CD4-positive, alpha-beta T cell treated with Interleukin-10 for 1 hour (primary cell): ENCODE measurements at regions not wholly inside any gene's neighbourhood (a gene's known extent, or its start where the extent isn't known, plus 50 kb on each side); places are given as distances from the start of the nearest gene placed in this dataset.

ENCODE experiments used
- DNase-seq: peaks from one replicate; pipeline ENCODE4 v3.0.0-alpha.2; 2020

DNA sequence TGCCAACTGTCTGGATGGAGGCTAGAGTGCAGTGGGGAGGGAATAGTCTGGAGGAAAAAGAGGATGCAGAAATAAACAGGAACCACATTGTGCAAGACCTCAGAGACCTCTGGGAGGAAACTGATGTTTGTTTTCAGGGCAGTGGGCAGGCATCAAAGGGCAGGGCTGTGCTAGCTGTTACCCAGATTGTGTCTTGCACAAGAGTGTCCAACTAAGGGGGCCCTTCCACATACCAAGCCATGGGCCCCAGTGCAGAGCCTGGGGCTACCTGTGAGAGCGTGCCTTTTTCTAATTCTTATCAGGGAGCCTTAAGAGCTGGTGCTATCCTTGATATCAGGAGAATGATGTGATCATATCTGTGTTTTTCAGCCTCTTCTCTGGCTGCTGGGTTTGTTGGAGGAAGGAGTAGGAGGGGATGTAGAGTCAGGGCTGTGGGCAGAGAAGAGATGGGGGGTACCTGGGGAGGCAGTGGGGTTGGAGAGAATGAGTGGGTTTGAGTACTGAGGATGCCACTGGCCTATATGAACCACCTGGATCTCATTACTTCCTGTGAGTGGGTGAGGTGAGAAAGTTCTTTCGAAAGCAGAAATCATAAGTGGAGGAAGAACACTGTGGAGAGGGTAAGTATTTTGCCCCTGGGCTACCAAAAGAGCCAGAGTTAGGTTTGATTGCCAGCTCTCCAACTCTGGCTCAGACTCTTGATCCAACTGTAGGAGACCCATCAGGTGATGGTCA is 259.2 kb upstream of the CRY1 start:
- no peak for DNase-seq

DNA sequence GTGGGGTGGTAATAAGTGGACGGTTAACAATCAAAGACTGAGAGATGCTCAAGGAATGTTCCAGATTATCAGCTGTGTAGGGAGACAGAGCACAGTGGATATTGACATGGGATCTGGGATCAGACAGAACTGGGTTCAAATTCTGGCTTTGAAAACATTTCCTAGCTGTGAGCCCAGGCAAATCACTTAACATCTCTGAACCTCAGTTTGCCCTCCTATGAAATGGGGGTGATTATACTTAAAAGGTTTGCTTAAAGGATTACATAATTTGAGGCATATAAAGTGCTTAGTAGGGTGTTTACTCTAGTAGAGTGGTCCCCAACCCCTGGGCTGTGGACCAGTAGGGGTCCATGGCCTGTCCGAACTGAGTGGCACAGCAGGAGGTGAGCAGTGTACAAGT is 260.0 kb upstream of the CRY1 start:
- DNase-seq, result no peak

DNA sequence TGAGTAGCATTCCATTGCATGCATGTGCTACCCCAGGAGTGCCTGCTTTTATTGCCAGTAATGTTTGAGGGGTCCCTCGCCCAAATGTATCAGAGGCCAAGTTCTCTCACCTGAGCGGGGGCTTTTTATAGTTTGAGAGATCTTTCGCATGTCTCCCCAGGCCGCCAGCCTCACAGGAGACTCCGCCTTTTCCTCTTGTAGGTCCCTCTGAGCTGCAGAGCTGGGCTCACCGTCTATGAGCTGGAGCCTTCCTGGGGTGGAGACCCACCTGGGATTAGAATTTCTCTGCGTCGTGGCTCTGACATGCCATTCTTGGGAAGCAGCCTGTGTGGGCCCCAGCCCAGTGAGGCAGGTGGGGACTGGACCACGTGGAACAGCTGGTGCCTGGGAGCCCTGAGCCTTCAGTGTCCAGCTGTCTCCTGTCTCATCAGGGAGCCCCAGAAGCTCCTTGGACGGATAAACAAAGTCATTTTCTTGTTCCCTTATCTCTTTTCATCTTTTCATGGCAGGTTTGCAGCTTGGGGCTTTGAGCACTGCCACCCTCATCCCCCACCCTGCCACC is 261.7 kb upstream of the CRY1 start:
- DNase-seq, result no peak

DNA sequence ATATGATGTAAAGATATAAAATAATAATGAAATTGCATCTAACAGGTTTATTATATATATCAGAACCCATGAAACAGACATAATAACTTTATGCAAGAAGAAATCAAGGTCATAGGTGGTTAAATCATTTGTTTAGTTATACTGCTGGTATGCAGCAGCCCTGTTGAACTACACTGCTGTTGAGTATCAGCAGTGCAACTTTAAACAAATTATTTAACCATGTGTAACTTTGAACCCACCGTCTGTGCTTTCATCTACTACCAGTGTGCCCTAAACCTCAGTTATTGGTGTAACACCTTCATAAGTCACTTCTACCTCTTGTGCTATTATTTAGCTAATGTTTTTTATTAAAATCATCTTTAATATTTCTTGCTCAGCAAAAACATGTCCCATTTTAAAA is 262.3 kb upstream of the CRY1 start:
- no peak for DNase-seq

DNA sequence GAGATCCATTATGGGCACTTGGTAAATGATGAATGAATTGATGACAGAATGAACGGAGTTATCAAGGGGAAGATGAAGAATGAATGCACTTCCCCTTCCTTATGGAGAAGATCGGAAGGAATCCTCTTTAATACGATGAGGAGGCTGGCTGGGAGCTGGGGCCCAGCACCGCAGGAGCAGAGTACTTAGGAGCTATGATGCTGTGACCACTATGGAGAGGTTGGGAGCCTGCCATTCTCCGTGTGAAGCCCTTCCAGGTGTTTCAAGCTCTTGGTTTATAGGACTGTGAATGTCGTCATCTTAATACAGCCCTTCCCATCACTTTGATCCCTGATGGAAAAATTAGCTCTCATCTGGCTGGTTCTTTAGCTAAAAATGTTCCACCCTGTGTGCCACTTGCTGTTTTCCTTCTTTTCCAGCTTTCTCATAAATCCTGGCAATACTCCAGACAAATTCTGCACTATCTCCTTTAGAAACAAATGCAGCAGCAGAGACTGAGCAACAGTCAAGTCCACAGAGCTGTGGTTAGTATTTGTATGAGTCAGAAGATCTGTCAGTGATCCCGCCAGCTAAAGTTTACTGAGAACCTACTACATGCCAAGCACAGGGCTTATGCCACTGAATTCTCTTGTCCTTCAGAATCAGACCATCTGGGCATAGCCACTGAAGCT is 263.1 kb upstream of the CRY1 start:
- DNase-seq, result no peak

DNA sequence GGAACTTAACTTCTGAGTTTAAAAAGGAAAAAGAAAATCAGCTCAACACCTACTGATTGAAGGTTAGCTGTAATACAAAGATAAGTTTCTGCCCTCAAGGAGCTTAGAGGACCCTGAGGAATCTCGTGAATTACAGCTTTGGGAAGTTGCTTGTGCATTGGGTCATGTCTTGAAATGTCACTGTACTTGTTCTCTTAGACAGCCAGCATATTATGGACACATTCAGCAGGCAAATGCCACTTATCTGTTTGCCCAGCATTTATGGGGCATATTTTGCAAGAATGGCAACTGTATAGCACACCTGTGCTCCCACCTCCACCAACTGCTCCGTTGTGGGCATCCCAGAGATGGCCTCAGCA is 263.6 kb upstream of the CRY1 start:
- no peak for DNase-seq

DNA sequence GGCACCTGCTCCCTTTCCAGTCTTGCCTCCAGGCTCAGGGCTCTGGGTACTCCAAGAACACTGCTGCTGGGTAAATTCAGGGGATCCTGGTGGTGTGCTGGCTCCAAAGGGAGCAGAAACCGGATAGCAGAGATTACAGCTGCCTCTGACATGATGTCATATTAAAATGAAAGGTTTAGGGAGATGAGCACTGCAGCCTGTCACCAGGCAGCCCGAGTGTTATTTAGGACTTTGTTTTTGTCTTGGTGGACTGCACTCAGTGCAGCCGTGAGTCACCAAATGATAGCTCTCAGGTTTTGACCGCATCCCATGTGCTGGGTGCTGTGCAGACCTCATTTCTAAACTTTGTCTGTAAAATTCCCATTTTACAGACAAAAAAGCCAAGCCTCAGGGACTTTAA is 266.0 kb upstream of the CRY1 start:
- no peak for DNase-seq

DNA sequence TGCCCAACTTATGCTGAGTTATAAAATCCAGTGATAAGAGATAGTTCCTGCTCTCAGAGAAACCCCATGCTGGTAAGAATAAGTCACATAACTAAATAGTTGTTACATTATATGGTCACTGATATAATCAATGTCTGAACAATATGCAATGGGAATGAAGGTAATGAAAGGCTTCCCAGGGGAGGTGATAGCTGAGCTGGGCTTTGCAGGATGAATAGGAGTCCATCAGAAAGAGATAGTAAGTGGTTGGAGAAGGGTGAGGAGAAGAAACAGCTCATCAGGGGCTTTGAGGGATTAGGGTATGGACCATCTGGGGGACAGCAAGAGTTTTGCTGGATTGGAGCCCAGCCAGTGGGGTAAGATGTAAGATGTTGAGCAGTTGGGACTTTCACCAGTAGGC is 266.7 kb upstream of the CRY1 start:
- DNase-seq, result no peak

DNA sequence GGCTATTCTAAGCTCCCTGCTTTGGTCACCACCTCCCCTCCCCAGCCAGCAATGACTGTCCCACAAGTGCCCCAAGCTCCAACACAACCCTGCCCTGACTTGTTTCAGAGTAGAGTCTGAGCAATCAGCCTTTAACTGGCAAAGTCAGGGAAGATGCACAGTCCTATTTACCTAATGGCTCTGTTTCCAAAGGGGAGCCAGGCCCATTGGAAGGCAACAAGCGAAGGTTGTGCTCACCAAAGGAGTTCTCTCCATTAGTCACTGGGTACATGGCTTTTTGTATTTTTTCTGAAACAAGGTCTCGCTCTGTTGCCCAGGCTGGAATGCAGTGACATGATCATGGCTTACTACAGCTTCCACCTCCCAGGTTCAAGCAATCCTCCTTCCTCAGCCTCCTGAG is 267.1 kb upstream of the CRY1 start:
- no peak for DNase-seq

DNA sequence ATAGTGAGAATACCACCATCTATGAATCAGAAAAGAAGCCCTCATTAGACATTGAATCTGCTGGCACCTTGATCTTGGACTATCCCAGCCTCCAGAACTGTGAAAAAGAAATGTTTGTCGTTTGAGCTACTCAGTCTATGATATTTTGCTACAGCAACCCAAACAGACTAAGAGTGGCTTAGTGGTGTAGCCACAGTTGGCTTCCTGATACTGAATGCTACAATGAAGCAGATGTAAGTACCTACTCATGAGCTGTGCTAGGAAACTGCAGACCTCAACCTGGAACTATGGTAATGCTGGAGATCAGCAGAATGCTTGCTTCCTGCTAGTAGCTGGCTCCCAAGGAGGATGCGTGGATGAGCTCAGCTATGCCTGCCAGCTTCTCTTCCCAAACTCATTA is 268.6 kb upstream of the CRY1 start:
- DNase-seq, result no peak

DNA sequence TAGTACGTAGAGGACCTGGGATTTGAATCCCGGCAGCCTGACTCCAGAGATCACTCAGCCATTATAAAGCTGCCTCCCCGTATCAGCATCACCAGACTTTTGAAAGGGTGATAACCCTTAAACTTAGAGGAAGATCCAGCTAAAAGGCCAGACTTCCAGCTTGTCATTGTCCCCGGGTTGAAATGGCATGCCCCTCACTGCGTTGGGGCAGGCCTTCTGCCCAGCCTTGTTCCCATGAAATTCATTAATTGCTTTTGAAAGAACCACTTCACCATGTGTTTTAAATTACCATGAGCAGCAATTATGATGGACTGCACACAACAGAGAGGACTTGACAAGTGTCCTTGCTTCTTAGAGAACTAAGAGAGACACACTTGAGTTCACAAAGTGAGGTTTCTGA is 269.6 kb upstream of the CRY1 start:
- no peak for DNase-seq

DNA sequence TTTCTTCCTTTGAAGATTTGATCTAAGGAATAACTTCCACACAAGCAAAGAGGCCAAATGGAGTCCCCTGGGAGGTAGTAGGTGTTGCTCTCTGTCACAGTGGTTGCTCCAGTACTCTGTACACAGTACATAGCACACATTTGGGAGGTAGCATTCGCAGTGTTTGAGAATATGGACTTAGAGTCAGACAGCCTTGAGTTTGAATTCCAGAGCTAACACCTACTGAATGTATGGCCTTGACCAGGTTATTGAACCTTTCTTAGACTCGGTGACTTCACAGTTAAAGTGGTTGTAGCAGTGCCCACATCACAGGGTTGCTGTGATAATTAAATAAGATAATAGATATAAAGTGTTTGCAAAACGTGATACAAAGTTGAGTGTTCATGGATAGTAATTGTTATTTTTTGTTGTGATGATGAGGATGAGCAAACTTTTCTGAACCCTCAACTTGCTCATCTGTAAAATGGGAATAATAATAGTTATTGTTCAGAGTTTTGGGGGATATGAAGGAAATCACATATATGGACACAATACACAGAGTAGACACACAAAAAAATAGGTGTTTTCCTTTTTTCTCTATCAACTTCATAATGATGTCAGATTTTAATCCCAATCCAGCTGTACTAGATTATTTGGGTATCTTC is 271.6 kb upstream of the CRY1 start:
- no peak for DNase-seq

DNA sequence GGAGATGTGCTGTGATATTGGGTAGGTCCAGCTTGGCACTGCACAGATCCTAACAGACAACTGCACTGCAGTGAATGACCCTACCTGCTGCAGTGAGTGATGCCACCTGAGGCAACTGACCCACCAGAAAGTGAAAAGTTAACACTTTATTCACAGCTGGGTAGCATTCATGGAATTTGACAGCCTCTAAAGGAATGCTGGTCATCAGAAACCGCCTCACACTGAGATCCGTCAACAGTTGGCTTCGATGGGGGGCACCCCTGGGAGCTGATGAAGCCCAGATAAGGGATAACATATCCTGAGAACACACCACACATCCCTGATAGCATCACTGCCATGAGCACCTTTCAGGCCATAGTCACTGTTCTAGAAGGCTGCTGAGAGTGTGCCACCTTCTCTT is 272.4 kb upstream of the CRY1 start:
- DNase-seq, result no peak

DNA sequence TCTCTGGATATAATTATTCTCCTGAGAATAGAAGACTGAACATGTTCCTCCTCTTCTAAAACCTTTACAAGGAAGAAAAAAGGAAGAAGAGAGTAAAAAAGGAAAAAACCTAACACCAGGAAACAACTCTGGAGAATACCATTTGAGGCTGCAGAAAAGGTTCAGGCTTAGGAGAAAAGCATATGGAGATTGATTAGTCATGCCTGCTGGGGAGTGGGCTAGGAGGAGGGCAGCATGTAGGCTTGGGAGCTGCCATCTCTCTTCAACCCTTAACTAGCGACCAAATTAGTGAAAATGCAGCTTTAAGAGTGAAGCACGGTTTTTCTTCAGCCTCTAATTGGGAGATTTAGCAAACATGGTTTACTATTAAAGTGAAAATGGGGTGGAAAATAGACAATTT is 273.0 kb upstream of the CRY1 start:
- DNase-seq, result no peak

DNA sequence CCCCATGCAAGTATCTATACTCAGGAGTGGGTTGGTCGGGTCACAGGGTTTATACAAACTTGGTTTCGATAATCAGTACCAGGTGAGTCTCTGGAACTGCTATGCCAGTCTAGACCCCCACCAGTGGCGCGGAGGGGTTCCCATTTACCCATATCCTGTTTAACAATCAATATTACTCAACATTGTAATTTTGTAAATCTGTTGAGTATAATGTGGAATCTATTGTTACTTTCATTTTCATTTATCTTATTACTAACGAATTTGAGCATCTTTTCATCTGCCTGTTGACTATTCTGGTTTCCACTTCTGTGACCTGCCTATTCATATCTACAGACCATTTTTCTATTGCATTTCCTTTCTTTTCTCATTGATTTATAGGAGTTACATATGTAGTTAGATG is 275.2 kb upstream of the CRY1 start:
- DNase-seq, result peak; percentile 12

DNA sequence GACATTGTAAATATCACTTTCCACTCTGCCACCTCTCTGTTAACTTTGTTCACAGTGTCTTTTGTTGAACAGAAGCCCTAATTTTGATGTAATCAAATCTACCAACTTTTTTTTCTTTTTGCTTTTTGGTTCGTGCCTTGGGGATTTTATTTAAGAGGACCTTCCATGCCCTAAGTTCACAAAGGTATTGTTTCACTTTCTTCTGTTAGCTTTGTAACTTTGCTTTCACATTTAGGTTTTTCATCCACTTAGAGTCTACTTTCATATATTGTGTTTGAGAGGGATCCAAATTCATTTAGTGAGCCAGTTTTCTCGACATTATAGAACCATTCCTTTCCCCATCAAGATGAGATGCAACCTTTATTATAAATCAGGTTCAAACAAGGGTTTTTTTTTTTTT is 275.7 kb upstream of the CRY1 start:
- peak; percentile 14 for DNase-seq

DNA sequence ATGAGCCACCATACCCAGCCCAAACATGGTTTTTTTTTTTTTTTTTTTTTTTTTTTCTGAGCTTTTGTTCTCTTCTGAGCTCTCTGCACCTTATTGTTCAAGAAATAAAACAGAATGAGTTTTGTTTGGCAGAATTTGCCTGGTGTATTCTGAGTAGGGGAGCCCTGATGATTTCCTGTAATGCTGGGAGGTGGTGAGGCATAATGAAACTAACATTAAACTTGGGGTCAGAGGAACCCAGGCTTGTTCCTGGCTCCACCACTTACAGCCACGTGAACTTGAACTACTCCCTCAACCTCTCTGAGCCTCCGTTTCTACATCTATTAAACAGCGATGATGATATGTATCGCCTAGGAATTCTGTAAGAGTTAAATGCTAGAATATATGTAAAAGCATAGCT is 276.3 kb upstream of the CRY1 start:
- DNase-seq, result peak; percentile 62

DNA sequence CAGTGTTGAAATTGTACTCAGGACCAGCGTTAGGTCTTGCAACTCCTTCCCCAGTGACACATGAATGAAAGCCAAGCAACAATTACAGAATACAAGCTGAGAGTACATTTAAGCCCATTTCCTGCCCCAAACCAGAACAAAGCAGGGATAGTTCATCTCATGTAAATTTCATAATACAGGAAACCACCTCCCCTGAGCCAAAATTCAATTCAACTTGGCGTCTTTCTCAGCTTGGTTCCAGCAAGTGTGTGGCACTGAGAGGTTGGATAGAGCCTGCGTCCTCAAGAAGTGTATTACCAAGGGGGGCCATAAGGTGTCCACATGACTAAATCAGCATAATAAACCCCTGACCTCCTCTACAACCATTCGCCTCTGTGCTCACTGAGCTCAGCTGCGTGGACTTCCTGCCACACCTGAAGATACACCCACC is 278.9 kb upstream of the CRY1 start:
- peak; percentile 70 for DNase-seq

DNA sequence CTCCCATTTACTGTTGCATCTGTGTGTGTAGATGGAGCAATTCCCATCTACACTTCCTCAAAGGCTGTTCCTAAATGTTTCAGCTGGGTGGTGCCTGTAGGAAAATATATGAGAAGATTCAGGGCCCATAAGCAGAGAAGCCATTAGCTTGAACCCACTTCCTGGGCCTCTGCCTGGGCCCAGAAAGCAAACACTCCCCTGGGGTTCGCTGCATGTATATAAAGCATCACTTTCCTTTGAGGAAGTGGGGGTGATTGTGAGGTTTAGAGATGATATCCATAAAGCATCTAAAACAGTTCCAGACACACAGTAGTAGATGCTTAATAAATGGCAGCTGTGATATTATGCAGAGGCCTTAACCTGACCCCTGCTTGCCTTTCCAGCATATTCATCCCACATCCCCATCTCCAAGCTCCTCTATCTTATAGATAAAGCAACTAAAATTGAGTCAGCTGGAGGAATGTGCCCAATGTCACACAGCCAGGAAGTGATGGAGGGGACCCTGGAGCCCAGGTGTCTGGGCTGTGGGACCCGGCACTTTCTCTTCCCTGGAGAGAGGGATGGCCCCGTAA is 280.0 kb upstream of the CRY1 start:
- no peak for DNase-seq

DNA sequence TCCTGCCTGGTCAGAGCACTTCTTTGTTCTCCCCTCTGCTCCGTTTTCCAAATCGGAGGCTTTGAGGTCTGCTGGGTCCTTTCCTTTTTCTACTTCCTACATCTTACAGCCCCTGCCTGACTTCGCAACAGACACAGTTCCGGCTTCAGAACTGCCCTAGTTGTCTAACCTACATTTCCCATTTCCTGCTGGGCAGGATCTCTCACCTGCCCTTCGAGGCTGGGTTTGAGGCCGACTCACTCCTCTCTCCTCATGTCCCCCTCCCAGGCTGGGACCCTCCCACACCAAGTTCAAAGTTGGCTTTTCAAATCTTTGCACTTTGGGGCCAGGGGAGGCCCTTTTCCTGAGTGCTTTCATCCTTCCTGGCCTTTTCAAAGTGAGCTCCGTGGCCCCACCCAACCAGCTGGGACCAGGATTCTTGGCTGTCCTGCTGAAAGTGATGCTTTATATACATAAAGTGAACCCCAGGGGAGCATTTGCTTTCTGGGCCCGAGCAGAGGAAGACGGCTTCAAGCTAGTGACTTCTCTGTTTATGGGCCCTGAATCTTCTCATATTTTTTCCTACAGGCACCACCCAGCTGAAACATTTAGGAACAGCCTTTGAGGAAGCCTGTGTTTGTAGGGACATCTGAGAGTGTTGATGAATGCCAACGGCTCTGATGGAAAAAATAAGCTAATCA is 281.0 kb upstream of the CRY1 start:
- no peak for DNase-seq

DNA sequence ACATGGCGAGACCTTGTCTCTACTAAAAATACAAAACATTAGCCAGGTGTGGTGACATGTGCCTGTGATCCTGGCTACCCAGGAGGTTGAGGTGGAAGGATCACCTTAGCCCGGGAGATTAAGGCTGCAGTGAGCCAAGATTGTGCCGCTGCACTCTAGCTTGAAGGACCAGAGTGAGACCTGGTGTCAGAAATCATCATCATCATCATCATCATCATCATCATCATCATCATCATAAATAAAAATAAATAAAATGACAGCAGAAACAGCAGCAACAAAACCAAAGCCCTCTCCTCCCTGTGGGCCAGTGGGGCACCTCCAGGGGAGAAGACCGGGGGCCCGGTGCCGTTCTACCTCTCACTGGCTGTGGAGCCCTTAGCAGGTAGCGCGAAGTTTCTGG is 281.9 kb upstream of the CRY1 start:
- DNase-seq, result no peak

DNA sequence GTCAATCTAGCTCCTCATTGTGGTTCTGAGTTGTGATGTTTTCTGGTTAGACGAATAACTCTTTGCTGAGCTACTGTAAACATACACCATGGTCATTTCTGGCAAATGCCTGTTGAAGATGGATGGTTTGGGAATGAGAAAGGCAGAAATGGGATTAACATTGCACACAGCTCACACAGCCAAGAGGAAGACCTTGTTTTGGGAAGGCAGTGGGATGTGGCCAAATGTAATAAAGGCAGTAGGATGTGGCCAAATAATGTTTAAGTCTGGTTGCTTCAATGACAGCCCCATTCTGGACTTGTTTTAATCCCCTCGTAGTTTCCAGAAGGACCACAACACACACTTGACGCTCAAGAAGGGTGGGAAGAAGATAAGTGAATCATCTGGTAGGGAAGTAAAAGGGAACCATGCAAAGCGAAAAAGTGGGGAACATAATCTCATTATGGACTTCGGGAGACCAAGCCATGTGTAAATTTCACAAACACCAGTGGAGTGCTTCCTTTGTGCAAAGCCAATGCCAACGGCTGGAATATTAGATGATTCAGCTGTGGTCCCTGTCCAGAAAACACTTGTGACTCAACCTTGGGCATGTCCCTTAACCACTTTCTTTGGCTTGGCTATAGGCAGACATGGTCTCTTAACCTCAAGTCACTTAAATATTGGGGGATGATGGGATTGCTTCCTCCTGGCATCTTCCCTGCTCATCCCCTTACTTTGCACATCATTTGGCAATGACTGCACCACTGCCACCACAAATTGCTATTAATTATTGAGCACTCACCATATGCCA is 284.4 kb upstream of the CRY1 start:
- no peak for DNase-seq
